ENCODE measurements at regions not wholly inside any gene's neighbourhood (a gene's known extent, or its start where the extent isn't known, plus 50 kb on each side); places are given as distances from the start of the nearest gene placed in this dataset.

DNA sequence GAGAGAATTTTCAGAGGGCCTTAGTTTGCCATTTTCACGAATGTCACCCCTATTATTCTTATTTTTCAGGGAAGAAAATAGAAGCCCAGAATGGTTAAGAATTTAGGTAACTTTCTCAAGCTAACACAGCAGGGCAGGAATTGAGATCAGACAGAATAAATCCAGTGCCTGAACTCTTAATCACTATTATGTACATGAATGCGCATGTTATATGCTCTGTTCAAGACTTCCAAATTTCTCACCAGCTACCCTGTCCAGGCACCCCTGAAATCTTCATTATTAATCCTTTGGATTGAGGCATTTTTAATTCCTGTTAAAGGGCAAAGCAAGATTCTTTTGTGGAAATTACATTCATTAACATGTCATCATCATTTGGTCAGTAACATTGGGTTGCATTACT, 218.4 kb downstream of the ACTR3 start:
- no peak overlapping the region for H3K4me3 ChIP-seq
- H3K36me3 ChIP-seq: no peaks in the 10 kb centered on the region
- intact Hi-C loops (cut with DNase I): no loop called here
- H3K4me1 ChIP-seq: no peaks in the 10 kb centered on the region
- no peaks in the 10 kb centered on the region for H3K27me3 ChIP-seq
- peaks cover 0 to 21% of the 10 kb centered on the region in 2 donors for H3K9me3 ChIP-seq
- DNase-seq (ENCODE audit: low spot score in 2 of 2): no peak
- H3K27ac ChIP-seq: no peak overlapping the region
- TF ChIP-seq, protein P1, sequence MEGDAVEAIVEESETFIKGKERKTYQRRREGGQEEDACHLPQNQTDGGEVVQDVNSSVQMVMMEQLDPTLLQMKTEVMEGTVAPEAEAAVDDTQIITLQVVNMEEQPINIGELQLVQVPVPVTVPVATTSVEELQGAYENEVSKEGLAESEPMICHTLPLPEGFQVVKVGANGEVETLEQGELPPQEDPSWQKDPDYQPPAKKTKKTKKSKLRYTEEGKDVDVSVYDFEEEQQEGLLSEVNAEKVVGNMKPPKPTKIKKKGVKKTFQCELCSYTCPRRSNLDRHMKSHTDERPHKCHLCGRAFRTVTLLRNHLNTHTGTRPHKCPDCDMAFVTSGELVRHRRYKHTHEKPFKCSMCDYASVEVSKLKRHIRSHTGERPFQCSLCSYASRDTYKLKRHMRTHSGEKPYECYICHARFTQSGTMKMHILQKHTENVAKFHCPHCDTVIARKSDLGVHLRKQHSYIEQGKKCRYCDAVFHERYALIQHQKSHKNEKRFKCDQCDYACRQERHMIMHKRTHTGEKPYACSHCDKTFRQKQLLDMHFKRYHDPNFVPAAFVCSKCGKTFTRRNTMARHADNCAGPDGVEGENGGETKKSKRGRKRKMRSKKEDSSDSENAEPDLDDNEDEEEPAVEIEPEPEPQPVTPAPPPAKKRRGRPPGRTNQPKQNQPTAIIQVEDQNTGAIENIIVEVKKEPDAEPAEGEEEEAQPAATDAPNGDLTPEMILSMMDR (IDR thresholded peaks at IDR 0.05): no peak

DNA sequence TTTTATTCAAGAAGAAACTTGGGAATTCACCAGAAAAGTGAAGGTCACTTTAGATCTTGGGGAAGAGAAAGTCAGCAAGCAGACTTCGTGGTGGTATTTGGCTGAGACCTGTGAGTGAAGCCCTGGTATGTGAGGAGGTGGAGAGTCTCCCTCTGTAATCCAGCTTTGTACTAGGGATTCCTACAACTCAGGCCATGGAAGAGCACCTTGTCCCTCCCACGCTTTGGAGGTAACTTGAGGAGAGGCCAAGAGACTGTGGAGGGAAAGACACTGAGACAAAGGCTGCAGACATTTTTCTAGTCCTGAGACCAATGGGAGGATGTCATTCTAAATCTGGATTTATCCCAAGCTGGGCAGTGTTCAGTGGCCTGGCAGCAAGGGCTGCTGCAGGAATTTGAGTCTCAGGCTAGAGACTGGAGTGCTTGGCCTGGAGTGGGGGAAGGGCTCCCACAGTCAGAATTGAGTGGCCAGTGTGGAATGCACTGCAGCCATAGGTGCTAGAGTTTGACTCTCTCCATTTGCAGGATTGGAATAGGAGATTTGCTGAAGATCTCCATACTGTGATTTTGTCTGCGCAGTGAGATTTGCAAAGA, 219.0 kb downstream of the ACTR3 start:
- H3K4me3 ChIP-seq: no peak overlapping the region
- DNase-seq (ENCODE audit: low spot score in 2 of 2): no peak
- no peaks in the 10 kb centered on the region for H3K36me3 ChIP-seq
- peaks cover 0 to 14% of the 10 kb centered on the region in 2 donors for H3K9me3 ChIP-seq
- TF ChIP-seq, protein P1 (IDR thresholded peaks at IDR 0.05): no peak
- no peaks in the 10 kb centered on the region for H3K4me1 ChIP-seq
- H3K27me3 ChIP-seq: no peaks in the 10 kb centered on the region
- intact Hi-C loops (cut with DNase I): no loop called here
- no peak overlapping the region for H3K27ac ChIP-seq

DNA sequence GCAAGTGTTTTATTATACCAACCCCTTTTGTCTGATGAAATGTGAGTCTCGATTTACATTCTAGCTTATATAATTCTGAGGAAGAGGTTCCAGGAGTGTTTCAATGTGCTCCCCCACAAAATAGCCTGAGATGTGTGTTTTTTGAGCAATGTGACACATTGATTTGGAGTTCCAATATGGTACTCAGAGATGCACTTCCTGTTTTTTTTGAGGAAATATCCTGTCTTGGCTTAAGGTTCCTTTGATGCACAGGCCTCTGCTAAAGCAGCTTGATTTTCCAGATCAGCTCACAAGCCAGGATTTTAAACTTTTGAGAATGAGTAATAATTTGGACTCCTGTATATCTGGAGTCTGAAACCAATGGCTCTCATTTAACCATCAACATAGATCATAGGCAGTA, 221.4 kb downstream of the ACTR3 start:
- H3K4me3 ChIP-seq: no peak overlapping the region
- H3K36me3 ChIP-seq: no peaks in the 10 kb centered on the region
- no peak for DNase-seq (ENCODE audit: low spot score in 2 of 2)
- TF ChIP-seq, protein P1 (IDR thresholded peaks at IDR 0.05): no peak
- H3K9me3 ChIP-seq: no peaks in the 10 kb centered on the region
- intact Hi-C loops (cut with DNase I): no loop called here
- no peak overlapping the region for H3K27ac ChIP-seq
- no peaks in the 10 kb centered on the region for H3K4me1 ChIP-seq
- H3K27me3 ChIP-seq: no peaks in the 10 kb centered on the region

DNA sequence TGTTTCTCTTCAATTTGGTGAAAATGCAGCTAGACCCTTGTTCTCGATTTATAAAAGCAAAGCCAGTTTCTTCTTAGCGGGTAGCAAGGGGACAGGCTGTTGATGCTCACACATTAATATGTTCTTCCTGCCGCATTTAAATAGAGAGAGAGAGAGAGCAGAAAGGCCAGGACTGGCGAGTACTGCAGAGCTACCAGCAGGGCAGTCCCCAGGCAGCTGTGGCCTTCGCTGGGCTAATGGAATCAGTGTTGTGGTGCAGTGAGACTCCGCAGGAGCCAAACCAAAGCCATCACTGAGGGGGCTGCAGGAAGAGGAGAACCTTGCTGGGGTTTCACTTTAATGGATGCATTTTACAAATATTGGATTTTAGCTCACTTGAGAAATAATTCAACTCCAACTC, 223.6 kb downstream of the ACTR3 start:
- H3K27me3 ChIP-seq: no peaks in the 10 kb centered on the region
- TF ChIP-seq, protein P1 (IDR thresholded peaks at IDR 0.05): no peak
- no peak for DNase-seq (ENCODE audit: low spot score in 2 of 2)
- H3K9me3 ChIP-seq: no peaks in the 10 kb centered on the region
- H3K27ac ChIP-seq: no peak overlapping the region
- no peaks in the 10 kb centered on the region for H3K4me1 ChIP-seq
- intact Hi-C loops (cut with DNase I): no loop called here
- no peak overlapping the region for H3K4me3 ChIP-seq
- H3K36me3 ChIP-seq: no peaks in the 10 kb centered on the region

DNA sequence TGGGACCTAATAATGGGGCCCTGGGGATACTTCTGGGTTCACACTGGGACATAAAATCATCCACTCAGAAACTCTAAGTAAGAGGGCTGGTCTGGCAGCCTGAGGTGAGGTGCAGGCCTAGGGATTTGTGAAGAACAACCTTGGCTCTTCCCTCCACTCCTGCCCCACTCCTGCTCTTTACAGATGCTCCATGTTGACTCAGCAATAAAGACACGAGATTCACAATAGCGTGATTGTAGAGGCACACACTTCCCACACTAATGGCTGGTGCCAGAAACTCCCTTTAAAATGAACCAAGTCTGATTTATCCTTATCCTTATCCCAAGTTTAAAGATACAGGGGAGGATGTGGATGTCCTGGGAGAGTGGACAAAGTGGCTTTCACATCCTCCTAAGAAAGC, 228.2 kb downstream of the ACTR3 start:
- Histone ChIP-seq H3K27ac (no peak overlapping the region), H3K9me3 (no peaks in the 10 kb centered on the region), H3K4me3 (no peak overlapping the region), H3K27me3 (no peaks in the 10 kb centered on the region), H3K4me1 (no peaks in the 10 kb centered on the region), H3K36me3 (no peaks in the 10 kb centered on the region)
- intact Hi-C loops (cut with DNase I): no loop called here
- no peak for DNase-seq (ENCODE audit: low spot score in 2 of 2)
- TF ChIP-seq, protein P1 (IDR thresholded peaks at IDR 0.05): no peak

DNA sequence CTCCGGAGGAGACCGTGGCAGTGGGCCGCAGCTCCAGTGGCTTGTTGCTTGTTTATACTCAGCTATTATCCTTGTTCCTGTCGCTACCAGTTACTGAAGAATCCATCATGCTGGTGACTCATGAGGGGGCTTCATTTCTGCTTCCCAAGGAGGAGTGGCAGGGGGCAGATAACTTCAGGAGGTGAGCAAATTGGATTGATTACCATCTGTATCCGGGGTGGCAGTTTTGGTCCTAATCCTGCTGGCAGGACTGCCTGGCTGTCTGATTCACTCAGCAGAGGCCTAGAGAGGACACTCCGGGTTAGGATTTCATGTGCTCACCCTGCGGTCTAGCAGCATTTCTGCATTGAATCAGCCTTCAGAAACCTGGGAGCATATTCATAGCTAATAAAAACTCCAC, 230.0 kb downstream of the ACTR3 start:
- intact Hi-C loops (cut with DNase I): no loop called here
- H3K36me3 ChIP-seq: no peaks in the 10 kb centered on the region
- no peaks in the 10 kb centered on the region for H3K27me3 ChIP-seq
- DNase-seq (ENCODE audit: low spot score in 2 of 2): no peak
- TF ChIP-seq, protein P1 (IDR thresholded peaks at IDR 0.05): no peak
- H3K9me3 ChIP-seq: no peaks in the 10 kb centered on the region
- H3K4me1 ChIP-seq: no peaks in the 10 kb centered on the region
- no peak overlapping the region for H3K27ac ChIP-seq
- H3K4me3 ChIP-seq: no peak overlapping the region

Data from ascending aorta (tissue), 2 donors.